ENCODE measurements at regions not wholly inside any gene's neighbourhood (a gene's known extent, or its start where the extent isn't known, plus 50 kb on each side); places are given as distances from the start of the nearest gene placed in this dataset.

DNA sequence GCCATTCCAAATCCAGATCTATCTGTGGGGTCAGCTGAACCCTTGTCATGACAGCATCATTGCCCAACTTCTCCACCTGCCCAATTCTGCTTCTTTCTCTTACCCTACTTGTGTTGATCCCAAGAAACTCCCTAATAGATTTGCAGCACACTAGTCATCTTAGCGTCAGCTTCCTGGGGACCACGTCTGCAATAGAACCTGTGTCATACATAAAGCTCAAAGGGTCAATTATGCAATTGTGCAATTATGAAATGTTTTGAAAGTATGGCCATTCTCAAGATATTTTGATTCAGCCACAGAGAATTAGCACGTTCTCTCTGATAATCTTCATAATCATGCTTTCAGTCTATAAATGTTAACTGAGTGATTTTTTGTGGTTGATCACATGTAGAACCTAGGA, 87.4 kb upstream of the PAPPA start:
- DNase-seq, result no peak

- no peak for DNase-seq
These were observed 86.0 kb upstream of the PAPPA start for GRCh38 chr9:116067566-116067965.

GRCh38 chr9:116070256-116070914, 83.2 kb upstream of the PAPPA start:
- DNase-seq, result no peak

DNA sequence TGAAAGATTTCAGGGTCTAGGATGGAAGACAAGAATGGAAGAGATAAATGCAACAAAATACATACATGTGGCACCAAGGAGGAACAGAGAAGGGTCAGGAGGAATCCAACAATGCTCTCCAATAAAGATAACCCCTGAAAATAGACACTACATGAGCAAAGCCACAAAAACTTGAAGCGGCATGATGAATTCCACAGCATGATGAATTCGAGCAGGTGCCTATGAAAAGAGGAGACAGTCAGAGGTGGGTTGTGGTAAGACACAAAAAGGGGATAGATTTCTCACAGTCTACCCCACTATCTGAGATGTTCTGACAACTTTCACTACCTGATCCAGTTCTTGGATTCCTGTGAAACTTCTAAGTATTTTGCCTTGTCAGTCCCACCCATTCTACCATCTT, 81.5 kb upstream of the PAPPA start:
- no peak for DNase-seq

- no peak for DNase-seq
These were observed 79.8 kb upstream of the PAPPA start for GRCh38 chr9:116073826-116074225.

DNA sequence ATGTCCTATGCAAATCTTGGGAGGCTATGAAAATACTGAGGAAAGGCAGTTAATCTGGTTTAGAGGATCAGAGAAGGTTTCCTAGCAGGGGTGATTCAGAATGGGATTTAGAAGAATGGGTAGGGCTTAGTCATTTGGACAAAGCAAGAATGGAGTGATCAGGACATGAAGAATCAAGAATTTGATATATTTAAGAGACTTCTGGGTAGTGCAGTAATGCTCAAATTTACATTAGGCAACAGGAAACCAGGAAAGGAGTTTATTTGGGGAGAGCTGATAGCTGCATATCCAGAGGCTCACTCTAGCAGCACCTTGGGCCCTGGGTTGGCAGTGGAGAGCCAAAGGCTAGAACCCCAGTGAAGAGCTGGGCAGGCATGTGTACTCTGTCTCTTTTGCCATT, 78.9 kb upstream of the PAPPA start:
- DNase-seq, result no peak

- no peak for DNase-seq
These were observed 78.4 kb upstream of the PAPPA start for GRCh38 chr9:116075191-116075590.

- no peak for DNase-seq
These were observed 75.0 kb upstream of the PAPPA start for GRCh38 chr9:116078640-116079039.

- DNase-seq, result no peak
These were observed 73.0 kb upstream of the PAPPA start for GRCh38 chr9:116080561-116080960.

- no peak for DNase-seq
These were observed 72.0 kb upstream of the PAPPA start for GRCh38 chr9:116081435-116082115.

- no peak for DNase-seq
These were observed 69.8 kb upstream of the PAPPA start for GRCh38 chr9:116083837-116084236.

GRCh38 chr9:116084497-116084896, 69.1 kb upstream of the PAPPA start:
- no peak for DNase-seq

DNA sequence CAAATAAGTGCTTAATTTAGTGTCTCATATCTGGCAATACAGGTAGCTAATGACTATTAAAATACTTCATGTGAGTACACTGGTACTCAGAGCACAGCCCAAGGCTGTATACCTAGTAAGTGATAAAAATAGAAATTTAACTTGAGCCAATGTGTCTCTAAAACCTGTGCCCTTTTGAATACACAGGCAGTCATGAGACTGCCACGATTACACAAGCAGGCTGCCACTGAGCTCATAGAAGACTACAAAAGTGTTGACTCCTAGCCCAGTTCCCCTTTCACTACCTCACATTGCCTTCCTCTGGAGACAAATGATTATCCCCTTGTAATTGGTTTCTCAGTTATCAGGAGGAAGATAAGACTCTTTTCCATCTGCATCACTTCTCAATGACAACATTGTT, 66.3 kb upstream of the PAPPA start:
- no peak for DNase-seq

DNA sequence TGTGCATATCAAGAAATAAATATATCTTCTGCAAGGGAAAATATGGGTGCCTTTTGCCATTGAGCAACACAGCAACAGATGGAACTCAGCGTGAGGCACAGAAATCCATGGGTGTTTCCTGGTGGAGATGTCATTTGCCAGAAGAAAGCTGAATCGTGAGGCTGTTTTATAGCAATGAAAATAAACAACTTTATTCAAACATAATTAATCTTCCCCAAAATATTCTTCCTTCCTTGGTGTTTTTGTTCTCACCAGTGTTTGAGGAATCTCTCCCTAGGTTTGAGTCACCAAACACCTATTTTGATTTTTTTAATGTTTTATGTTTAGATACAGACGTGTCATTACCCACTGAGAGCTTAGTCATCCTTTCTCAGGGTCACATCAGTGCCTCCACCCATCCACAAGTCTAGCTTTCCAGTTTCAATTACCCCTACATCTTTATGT, 65.8 kb upstream of the PAPPA start:
- DNase-seq, result no peak

GRCh38 chr9:116088396-116088795, 65.2 kb upstream of the PAPPA start:
- DNase-seq, result no peak

DNA sequence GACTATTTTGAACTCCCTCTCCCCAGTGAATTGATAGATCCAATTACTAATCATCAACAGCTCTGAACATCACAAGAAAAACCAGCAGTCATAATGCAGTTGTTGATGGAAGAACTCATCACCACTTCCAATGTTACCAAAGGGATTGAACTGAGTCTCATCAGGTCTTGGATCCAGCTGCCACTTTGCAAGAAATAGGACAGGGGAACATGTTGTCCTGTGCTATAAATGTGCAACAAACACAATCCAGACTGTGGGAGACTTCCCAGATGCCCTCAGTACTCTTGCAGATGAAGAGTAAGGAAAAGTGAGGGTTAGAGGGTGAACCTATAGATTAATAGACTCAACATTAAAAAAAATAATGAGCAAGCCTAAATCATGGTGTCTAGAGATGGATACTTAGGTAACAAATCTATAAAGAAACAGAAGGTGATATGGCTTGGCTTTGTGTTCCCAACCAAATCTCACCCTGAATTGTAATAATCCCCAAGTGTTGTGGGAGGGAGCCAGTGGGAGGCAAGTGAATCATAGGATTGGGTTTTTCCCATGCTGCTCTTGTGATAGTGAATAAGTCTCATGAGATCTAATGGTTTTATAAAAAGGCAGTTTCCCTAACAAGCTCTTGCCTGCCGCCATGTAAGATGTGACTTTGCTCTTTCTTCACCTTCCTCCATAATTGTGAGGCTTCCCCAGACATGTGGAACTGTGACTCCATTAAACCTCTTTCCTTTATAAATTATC, 63.4 kb upstream of the PAPPA start:
- no peak for DNase-seq

DNA sequence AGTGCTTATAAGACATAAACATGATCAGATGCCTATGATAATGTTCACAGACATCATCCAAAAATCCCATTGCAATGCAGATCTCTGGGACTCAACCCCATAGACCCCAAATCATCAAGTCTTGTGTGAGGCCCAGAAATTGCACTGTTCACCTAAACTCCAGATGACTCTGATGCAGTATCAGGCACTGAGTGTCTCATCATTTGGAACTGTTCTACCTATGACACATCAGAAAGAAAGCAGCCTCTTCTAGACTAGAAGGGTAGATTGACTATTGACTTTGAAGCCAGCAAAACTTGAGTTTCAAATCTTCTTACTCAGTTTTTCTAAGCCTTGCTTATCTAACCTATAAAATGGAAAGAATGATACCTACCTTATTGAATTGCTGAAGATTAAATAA, 58.7 kb upstream of the PAPPA start:
- DNase-seq, result no peak

DNA sequence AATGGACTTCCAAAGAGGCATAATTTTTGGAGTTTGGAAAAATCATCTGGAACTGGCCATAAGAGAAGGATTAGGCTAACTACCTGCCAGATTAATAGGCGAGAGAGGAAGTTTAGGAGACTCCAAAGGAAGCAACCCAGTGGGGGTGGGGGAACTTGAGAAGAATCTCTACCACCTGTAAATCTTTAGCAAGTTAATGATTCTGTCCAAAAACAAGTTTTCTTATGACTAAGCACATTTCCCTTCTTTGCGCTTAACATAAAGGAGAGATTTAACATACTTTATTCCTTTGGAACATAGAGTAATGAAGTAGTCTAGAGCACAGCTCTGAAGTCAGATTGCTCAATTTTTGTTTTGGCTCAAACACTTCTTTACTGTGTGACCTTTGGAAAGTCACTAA, 58.2 kb upstream of the PAPPA start:
- DNase-seq, result no peak

DNA sequence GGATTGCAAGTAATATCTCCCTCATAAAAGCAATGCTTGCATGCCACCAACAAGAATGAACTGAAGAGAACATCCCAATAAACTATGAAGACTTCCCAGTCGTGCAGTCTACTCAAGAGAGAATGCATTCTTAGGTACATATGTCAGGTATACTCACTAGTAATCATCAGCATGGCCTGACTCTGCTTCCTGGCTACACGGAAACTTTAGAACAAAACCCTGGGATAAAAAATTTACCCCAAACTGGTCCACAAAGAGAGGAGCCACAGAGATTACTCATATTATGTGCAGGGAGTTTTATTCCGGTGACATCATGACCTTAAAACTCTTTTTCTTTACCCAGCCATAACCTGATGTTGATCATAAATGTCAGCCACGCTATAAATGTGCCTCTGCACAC, 57.5 kb upstream of the PAPPA start:
- DNase-seq, result no peak

DNA sequence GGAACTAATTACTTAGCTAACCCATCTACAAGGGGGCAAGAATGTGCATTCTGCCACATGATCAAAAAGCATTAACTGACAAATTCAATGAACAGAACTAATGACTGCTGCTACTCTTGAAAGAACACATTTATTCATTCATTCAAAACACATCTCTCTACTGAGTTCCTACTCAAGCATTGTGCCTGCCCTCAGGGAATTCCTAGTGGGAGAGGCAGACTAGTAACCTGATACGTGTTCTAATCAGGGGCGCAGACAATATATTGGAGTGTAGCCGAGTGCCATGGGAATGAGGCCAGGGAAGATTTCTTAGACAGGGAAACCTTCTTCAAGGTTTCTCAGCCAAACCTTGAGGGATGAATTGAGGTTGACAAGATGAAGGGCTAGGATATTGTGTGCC, 56.7 kb upstream of the PAPPA start:
- DNase-seq, result no peak

DNA sequence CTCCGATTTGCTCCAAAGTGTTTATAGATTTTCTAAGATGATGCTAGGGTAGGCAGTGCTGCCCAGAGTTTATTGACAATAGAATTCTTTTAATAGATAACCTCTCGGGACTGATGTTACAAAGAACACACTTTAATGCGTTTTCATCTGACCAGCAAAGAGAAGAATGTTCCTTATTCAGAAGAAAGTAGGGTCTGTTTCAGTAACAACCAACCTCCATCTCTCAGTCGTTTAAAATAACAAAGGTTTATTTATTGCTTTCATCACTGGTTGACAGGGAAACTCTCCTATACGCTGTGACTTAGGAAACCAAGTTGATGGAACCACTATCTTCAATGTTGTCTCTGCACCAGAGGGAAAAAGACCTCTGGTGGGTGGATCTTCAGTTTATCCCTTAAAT, 55.1 kb upstream of the PAPPA start:
- DNase-seq, result no peak

- DNase-seq, result no peak
These were observed 53.8 kb upstream of the PAPPA start for GRCh38 chr9:116099821-116100220.

DNA sequence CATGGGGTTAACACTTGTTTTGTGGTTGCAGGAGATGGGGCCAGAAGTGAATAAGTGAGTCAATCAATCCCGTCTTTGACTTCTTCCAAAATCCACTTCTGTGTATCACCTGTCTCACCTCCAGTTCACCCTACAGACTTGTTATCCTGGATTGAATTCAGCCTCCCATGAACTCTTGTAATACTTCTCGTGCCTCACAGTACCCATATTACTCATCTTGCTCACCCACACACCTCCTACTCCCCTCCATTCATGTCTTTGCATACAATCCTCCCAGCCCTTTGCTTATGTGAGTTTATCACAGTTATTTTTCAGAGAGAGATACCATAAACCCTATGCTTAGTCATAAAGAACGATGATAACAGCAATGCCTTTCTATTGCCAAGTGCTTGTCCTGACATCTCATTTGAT, 52.9 kb upstream of the PAPPA start:
- DNase-seq, result no peak

DNA sequence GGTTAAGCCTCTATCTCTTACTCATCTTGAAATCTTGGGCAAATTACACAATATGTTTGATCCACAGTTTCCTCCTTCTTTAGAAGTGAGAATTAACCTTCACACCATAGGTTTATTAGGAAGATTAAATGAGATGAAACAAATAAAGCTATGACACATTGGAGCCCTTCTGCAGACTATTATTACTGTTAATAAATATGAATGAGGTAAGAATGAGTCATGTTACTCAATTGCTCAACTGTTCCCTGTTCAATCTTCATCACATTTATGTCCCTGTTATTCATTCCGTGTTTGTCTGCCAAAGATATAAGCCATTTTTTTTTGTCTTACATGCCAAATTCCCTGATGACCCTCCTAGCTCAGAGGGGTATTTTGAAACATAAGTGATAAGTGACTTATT, 52.1 kb upstream of the PAPPA start:
- no peak for DNase-seq
